ENCODE measurements at regions not wholly inside any gene's neighbourhood (a gene's known extent, or its start where the extent isn't known, plus 50 kb on each side); places are given as distances from the start of the nearest gene placed in this dataset.

GRCh38 chr17:79261355-79262072, 186.9 kb downstream of the ENGASE start:
- Histone ChIP-seq H3K9me3 (ENCODE audit: low read depth) (no peaks in the 10 kb centered on the region), H3K79me2 (ENCODE audit: insufficient read depth) (no peaks in the 10 kb centered on the region), H3K36me3 (ENCODE audit: low read depth) (no peaks in the 10 kb centered on the region), H3K27me3 (replicated peaks; ENCODE audit: insufficient read depth) (peaks cover 37% of the 10 kb centered on the region), H4K20me1 (ENCODE audit: insufficient read depth) (no peaks in the 10 kb centered on the region), H3K27ac (no peak overlapping the region), H3K4me3 (no peak overlapping the region), H3K9ac (no peak overlapping the region), H3K9me2 (ENCODE audit: insufficient read depth) (no peaks in the 10 kb centered on the region), H2AFZ (no peak overlapping the region), H3K4me1 (ENCODE audit: insufficient read depth) (no peaks in the 10 kb centered on the region), H3K4me2 (ENCODE audit: unreplicated experiment) (no peak overlapping the region), H3F3A (ENCODE audit: insufficient read depth) (no peaks in the 10 kb centered on the region)
- in situ Hi-C loops (cut with MboI): no loop called here
- TF ChIP-seq EZH2 (IDR thresholded peaks at IDR 0.05; ENCODE audit: insufficient read depth, poor library complexity, severe bottlenecking) (no peak), EZH2phosphoT487 (IDR thresholded peaks at IDR 0.05; ENCODE audit: insufficient read depth, low read depth) (no peak)
- DNase-seq: no peak
- 34% methylated on average over 23 of the region's 23 CpGs for WGBS, 2 experiments (ENCODE audit: low coverage in 1 of 2, low lambda C conversion rate in 2 of 2, missing lambda C conversion rate in 2 of 2)

- in situ Hi-C loops (cut with MboI): no loop called here
- H3K9me2 ChIP-seq (ENCODE audit: insufficient read depth): no peaks in the 10 kb centered on the region
Observed at GRCh38 chr17:79258843-79259242, 184.2 kb downstream of the ENGASE start.

GRCh38 chr17:79258041-79258440, 183.4 kb downstream of the ENGASE start:
- Histone ChIP-seq H4K20me1 (ENCODE audit: insufficient read depth) (no peaks in the 10 kb centered on the region), H2AFZ (no peak overlapping the region), H3K36me3 (ENCODE audit: low read depth) (no peaks in the 10 kb centered on the region), H3K79me2 (ENCODE audit: insufficient read depth) (no peaks in the 10 kb centered on the region), H3K9me2 (ENCODE audit: insufficient read depth) (no peaks in the 10 kb centered on the region), H3K27ac (no peak overlapping the region), H3K27me3 (replicated peaks; ENCODE audit: insufficient read depth) (peaks cover 28% of the 10 kb centered on the region), H3K4me2 (ENCODE audit: unreplicated experiment) (no peak overlapping the region), H3K4me3 (no peak overlapping the region), H3F3A (ENCODE audit: insufficient read depth) (no peaks in the 10 kb centered on the region), H3K4me1 (ENCODE audit: insufficient read depth) (no peaks in the 10 kb centered on the region), H3K9ac (no peak overlapping the region), H3K9me3 (ENCODE audit: low read depth) (no peaks in the 10 kb centered on the region)
- DNase-seq: no peak
- in situ Hi-C loops (cut with MboI): no loop called here
- WGBS, 2 experiments (ENCODE audit: low coverage in 1 of 2, low lambda C conversion rate in 2 of 2, missing lambda C conversion rate in 2 of 2): 55 to 56% methylated on average over 8 of the region's 8 CpGs
- TF ChIP-seq EZH2 (IDR thresholded peaks at IDR 0.05; ENCODE audit: insufficient read depth, poor library complexity, severe bottlenecking): no peak

More at GRCh38 chr17:79258843-79259242, 184.2 kb downstream of the ENGASE start:
- Histone ChIP-seq H3F3A (ENCODE audit: insufficient read depth) (no peaks in the 10 kb centered on the region), H2AFZ (no peak overlapping the region), H4K20me1 (ENCODE audit: insufficient read depth) (no peaks in the 10 kb centered on the region), H3K9me3 (ENCODE audit: low read depth) (no peaks in the 10 kb centered on the region), H3K27me3 (replicated peaks; ENCODE audit: insufficient read depth) (peaks cover 19% of the 10 kb centered on the region), H3K4me1 (ENCODE audit: insufficient read depth) (no peaks in the 10 kb centered on the region), H3K9ac (no peak overlapping the region), H3K27ac (no peak overlapping the region), H3K4me2 (ENCODE audit: unreplicated experiment) (no peak overlapping the region), H3K79me2 (ENCODE audit: insufficient read depth) (no peaks in the 10 kb centered on the region), H3K36me3 (ENCODE audit: low read depth) (no peaks in the 10 kb centered on the region), H3K4me3 (no peak overlapping the region)
- no peak for DNase-seq
- 30 to 33% methylated on average over 9 of the region's 9 CpGs for WGBS, 2 experiments (ENCODE audit: low coverage in 1 of 2, low lambda C conversion rate in 2 of 2, missing lambda C conversion rate in 2 of 2)
- TF ChIP-seq EZH2 (IDR thresholded peaks at IDR 0.05; ENCODE audit: insufficient read depth, poor library complexity, severe bottlenecking): no peak

GRCh38 chr17:79255926-79256585, 181.4 kb downstream of the ENGASE start:
- Histone ChIP-seq H3K4me1 (ENCODE audit: insufficient read depth) (no peaks in the 10 kb centered on the region), H3K36me3 (ENCODE audit: low read depth) (no peaks in the 10 kb centered on the region), H3K9me3 (ENCODE audit: low read depth) (no peaks in the 10 kb centered on the region), H3K4me3 (no peak overlapping the region), H4K20me1 (ENCODE audit: insufficient read depth) (no peaks in the 10 kb centered on the region), H3K9ac (no peak overlapping the region), H2AFZ (no peak overlapping the region), H3K27ac (no peak overlapping the region), H3K9me2 (ENCODE audit: insufficient read depth) (no peaks in the 10 kb centered on the region), H3F3A (ENCODE audit: insufficient read depth) (no peaks in the 10 kb centered on the region), H3K79me2 (ENCODE audit: insufficient read depth) (no peaks in the 10 kb centered on the region), H3K4me2 (ENCODE audit: unreplicated experiment) (no peak overlapping the region), H3K27me3 (replicated peaks; ENCODE audit: insufficient read depth) (peaks cover 37% of the 10 kb centered on the region)
- 46 to 47% methylated on average over 14 of the region's 14 CpGs for WGBS, 2 experiments (ENCODE audit: low coverage in 1 of 2, low lambda C conversion rate in 2 of 2, missing lambda C conversion rate in 2 of 2)
- no peak for DNase-seq
- TF ChIP-seq EZH2 (IDR thresholded peaks at IDR 0.05; ENCODE audit: insufficient read depth, poor library complexity, severe bottlenecking) (no peak), EZH2phosphoT487 (IDR thresholded peaks at IDR 0.05; ENCODE audit: insufficient read depth, low read depth) (no peak)
- in situ Hi-C loops (cut with MboI): no loop called here

Data from GM23248 (cell line).